CD14-positive monocyte (primary cell): ENCODE measurements at regions not wholly inside any gene's neighbourhood (a gene's known extent, or its start where the extent isn't known, plus 50 kb on each side); places are given as distances from the start of the nearest gene placed in this dataset.

ENCODE experiments used
- DNase-seq, 3 donors: peaks; one replicate each; pipeline ENCODE4 v3.0.0-alpha.2; 2011 to 2022
- H2AFZ ChIP-seq: 2 replicates; pipeline ENCODE4 v1.6.0; 2012; ENCODE audit warnings: mild to moderate bottlenecking, low read depth, low read length, inconsistent platforms; ENCODE audit not compliant: insufficient read depth, poor library complexity, severe bottlenecking
- H3K27ac ChIP-seq, 2 donors: 1 replicate in 1 of 2; 2 replicates in 1 of 2; pipeline ENCODE4 v1.5.1; 2012 to 2013; ENCODE audit warnings: low read length in 2 of 2, control low read depth in 1 of 2, inconsistent platforms in 1 of 2, low read depth in 1 of 2, mild to moderate bottlenecking in 1 of 2
- H3K27me3 ChIP-seq, 2 donors: one replicate each; pipeline versions ENCODE4 v1.6.0 to v1.6.1; 2011 to 2013; ENCODE audit warnings: low read length in 2 of 2; ENCODE audit not compliant: control insufficient read depth in 2 of 2, insufficient read depth in 2 of 2
- H3K36me3 ChIP-seq, 2 donors: replicated peaks in 1 of 2; 1 replicate in 1 of 2; 2 replicates in 1 of 2; pipeline versions ENCODE4 v1.5.1 to v1.6.1; 2012 to 2013; ENCODE audit warnings: low read length in 2 of 2, control low read depth in 1 of 2, inconsistent platforms in 1 of 2, mild to moderate bottlenecking in 1 of 2; ENCODE audit not compliant: insufficient read depth in 2 of 2, control insufficient read depth in 1 of 2
- H3K4me1 ChIP-seq, 2 donors: 1 replicate in 1 of 2; 2 replicates in 1 of 2; pipeline versions ENCODE4 v1.5.1 to v1.6.1; 2012 to 2013; ENCODE audit warnings: low read length in 2 of 2, control low read depth in 1 of 2, inconsistent platforms in 1 of 2, mild to moderate bottlenecking in 1 of 2, moderate library complexity in 1 of 2; ENCODE audit not compliant: insufficient read depth in 2 of 2, control insufficient read depth in 1 of 2
- H3K4me2 ChIP-seq: replicated peaks from 2 replicates; pipeline ENCODE3; 2012; ENCODE audit warnings: low read length, moderate library complexity, mild to moderate bottlenecking; ENCODE audit not compliant: poor library complexity, severe bottlenecking; ENCODE audit errors: extremely low read depth
- H3K4me3 ChIP-seq, 3 experiments: fragments of 200-600 bp in 1 of 3; sonication (generic) in 1 of 3; replicated peaks in 1 of 3; 1 replicate in 2 of 3; 2 replicates in 1 of 3; pipeline ENCODE4 v1.5.1; 2011 to 2013; ENCODE audit warnings: low read length in 3 of 3, mild to moderate bottlenecking in 3 of 3, control low read depth in 2 of 3, low read depth in 2 of 3, inconsistent platforms in 1 of 3, moderate library complexity in 1 of 3
- H3K79me2 ChIP-seq: 2 replicates; pipeline ENCODE4 v1.6.0; 2012; ENCODE audit warnings: mild to moderate bottlenecking, control low read depth, inconsistent platforms, low read length, moderate library complexity; ENCODE audit not compliant: insufficient read depth
- H3K9ac ChIP-seq: 2 replicates; pipeline ENCODE4 v1.6.0; 2017; ENCODE audit warnings: low read length, mild to moderate bottlenecking; ENCODE audit not compliant: insufficient read depth, poor library complexity, severe bottlenecking
- H3K9me3 ChIP-seq, 2 donors: replicated peaks in 1 of 2; 1 replicate in 1 of 2; 2 replicates in 1 of 2; pipeline versions ENCODE4 v1.5.1 to v1.6.1; 2012 to 2013; ENCODE audit warnings: low read length in 2 of 2, control low read depth in 1 of 2; ENCODE audit not compliant: control insufficient read depth in 1 of 2, insufficient read depth in 1 of 2
- H4K20me1 ChIP-seq: 2 replicates; pipeline ENCODE4 v1.6.0; 2012; ENCODE audit warnings: mild to moderate bottlenecking, low read length, control low read depth, moderate library complexity; ENCODE audit not compliant: insufficient read depth
- H3K27ac Mint-ChIP-seq, 7 donors: one replicate each; pipeline ENCODE4 v1.8.0; 2020; ENCODE audit warnings: mild to moderate bottlenecking in 7 of 7, mixed read lengths in 7 of 7, moderate library complexity in 6 of 7, inconsistent platforms in 2 of 7
- H3K27me3 Mint-ChIP-seq, 3 donors: one replicate each; pipeline ENCODE4 v1.8.0; 2021 to 2022; ENCODE audit warnings: low read depth in 3 of 3, mild to moderate bottlenecking in 3 of 3, mixed read lengths in 3 of 3, moderate library complexity in 3 of 3, inconsistent platforms in 1 of 3
- H3K36me3 Mint-ChIP-seq, 2 donors: one replicate each; pipeline ENCODE4 v1.8.0; 2020; ENCODE audit warnings: mixed read lengths in 2 of 2, inconsistent platforms in 1 of 2, mild to moderate bottlenecking in 1 of 2
- H3K4me1 Mint-ChIP-seq: one replicate; pipeline ENCODE4 v1.8.0; 2020; ENCODE audit warnings: mild to moderate bottlenecking, mixed read lengths
- H3K4me3 Mint-ChIP-seq, 2 donors: one replicate each; pipeline ENCODE4 v1.8.0; 2020; ENCODE audit warnings: mild to moderate bottlenecking in 2 of 2, mixed read lengths in 2 of 2, moderate library complexity in 1 of 2
- H3K9me3 Mint-ChIP-seq, 7 donors: one replicate each; pipeline ENCODE4 v1.8.0; 2020 to 2022; ENCODE audit warnings: mixed read lengths in 7 of 7, mild to moderate bottlenecking in 6 of 7, moderate library complexity in 6 of 7, inconsistent platforms in 2 of 7
- intact Hi-C, 2 donors: fragments of 100-400 bp; cut with micrococcal nuclease; formaldehyde crosslinking; loops; one replicate each; pipeline versions ENCODE4 v1.15.0 to v1.15.1; 2023
- TF ChIP-seq, protein P1 (sequence below): fragments of 200-600 bp; IDR thresholded peaks from one replicate; pipeline ENCODE4 v1.8.0; 2022; ENCODE audit warnings: antibody characterized with exemption, mild to moderate bottlenecking

DNA sequence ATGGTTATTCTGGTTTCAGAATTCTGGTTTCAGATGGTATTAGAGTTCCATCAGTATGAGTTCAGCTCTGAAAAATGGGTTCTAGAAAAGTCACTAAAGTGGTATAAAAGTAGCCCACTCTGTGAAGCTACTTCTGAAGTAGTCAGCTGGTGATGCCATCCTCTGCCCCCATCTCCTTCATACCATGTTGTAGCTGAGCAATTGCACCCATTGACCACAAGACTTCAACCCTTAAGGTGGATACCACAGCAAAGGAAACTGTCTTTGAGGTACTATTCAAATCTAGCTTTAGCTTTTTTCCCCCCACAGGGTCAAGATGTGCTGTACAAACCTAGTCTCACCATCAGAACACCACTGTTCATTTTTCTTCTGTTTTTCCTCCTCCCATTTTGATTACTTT is 444.9 kb downstream of the DMAC1 start:
- H3K36me3 ChIP-seq: no peaks in the 10 kb centered on the region
- no peak overlapping the region for H3K4me3 Mint-ChIP-seq
- no peaks in the 10 kb centered on the region for H3K27me3 ChIP-seq
- no peak overlapping the region for H3K27ac Mint-ChIP-seq
- H3K4me3 ChIP-seq: no peak overlapping the region
- H3K9me3 ChIP-seq: no peaks in the 10 kb centered on the region
- no peaks in the 10 kb centered on the region for H3K4me1 ChIP-seq
- no peak overlapping the region for H2AFZ ChIP-seq
- H3K9ac ChIP-seq: no peak overlapping the region
- H3K79me2 ChIP-seq: no peaks in the 10 kb centered on the region
- H4K20me1 ChIP-seq: no peaks in the 10 kb centered on the region
- TF ChIP-seq, protein P1, sequence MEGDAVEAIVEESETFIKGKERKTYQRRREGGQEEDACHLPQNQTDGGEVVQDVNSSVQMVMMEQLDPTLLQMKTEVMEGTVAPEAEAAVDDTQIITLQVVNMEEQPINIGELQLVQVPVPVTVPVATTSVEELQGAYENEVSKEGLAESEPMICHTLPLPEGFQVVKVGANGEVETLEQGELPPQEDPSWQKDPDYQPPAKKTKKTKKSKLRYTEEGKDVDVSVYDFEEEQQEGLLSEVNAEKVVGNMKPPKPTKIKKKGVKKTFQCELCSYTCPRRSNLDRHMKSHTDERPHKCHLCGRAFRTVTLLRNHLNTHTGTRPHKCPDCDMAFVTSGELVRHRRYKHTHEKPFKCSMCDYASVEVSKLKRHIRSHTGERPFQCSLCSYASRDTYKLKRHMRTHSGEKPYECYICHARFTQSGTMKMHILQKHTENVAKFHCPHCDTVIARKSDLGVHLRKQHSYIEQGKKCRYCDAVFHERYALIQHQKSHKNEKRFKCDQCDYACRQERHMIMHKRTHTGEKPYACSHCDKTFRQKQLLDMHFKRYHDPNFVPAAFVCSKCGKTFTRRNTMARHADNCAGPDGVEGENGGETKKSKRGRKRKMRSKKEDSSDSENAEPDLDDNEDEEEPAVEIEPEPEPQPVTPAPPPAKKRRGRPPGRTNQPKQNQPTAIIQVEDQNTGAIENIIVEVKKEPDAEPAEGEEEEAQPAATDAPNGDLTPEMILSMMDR: no peak
- no peak for DNase-seq
- H3K27me3 Mint-ChIP-seq: peaks cover 0 to 2% (median 2%) of the 10 kb centered on the region in 3 donors
- peaks cover 0 to 8% (median 0%) of the 10 kb centered on the region in 7 donors for H3K9me3 Mint-ChIP-seq
- intact Hi-C loops: no loop called here
- H3K4me2 ChIP-seq: no peak overlapping the region
- H3K27ac ChIP-seq: no peak overlapping the region
- no peaks in the 10 kb centered on the region for H3K4me1 Mint-ChIP-seq
- no peaks in the 10 kb centered on the region for H3K36me3 Mint-ChIP-seq

DNA sequence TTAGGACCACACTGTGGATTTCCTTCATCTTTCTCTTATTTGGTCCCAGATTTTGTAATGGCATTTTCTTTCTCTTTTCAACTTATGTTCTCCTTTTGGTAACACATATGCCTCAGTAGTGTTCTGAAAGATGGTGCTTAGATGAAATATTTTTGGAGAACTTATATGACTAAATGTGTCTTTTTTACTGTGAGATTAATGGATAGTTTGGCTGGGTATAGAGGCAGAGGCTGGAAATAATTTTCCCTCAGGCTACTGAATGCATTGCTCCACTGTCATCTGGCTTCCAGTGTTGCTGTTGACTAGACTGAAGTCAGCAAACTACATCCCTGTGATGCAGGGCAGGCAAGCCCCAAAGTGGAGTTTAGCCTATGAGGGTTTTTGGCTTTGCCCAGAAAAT is 450.9 kb downstream of the DMAC1 start:
- Histone ChIP-seq H3K4me2 (no peak overlapping the region), H3K9ac (no peak overlapping the region), H3K36me3 (no peaks in the 10 kb centered on the region), H4K20me1 (no peaks in the 10 kb centered on the region), H3K9me3 (peaks cover 0 to 5% of the 10 kb centered on the region in 2 donors), H3K4me3 (no peak overlapping the region), H3K27me3 (no peaks in the 10 kb centered on the region), H3K79me2 (no peaks in the 10 kb centered on the region), H3K27ac (no peak overlapping the region), H3K4me1 (no peaks in the 10 kb centered on the region), H2AFZ (no peak overlapping the region)
- no peaks in the 10 kb centered on the region for H3K27me3 Mint-ChIP-seq
- intact Hi-C loops: no loop called here
- DNase-seq: no peak
- H3K4me3 Mint-ChIP-seq: no peak overlapping the region
- no peaks in the 10 kb centered on the region for H3K4me1 Mint-ChIP-seq
- TF ChIP-seq, protein P1: no peak
- no peak overlapping the region for H3K27ac Mint-ChIP-seq
- H3K36me3 Mint-ChIP-seq: no peaks in the 10 kb centered on the region
- peaks cover 2 to 4% (median 3%) of the 10 kb centered on the region in 7 donors for H3K9me3 Mint-ChIP-seq
